GM20000 (cell line): ENCODE measurements at regions not wholly inside any gene's neighbourhood (a gene's known extent, or its start where the extent isn't known, plus 50 kb on each side); places are given as distances from the start of the nearest gene placed in this dataset.

Experiments used
- DNase-seq: peaks from one replicate; pipeline ENCODE4 v3.0.0; 2012; ENCODE audit warnings: low spot score
- CTCF ChIP-seq: IDR thresholded peaks from 2 replicates; pipeline ENCODE4 v1.5.1; 2012; ENCODE audit warnings: mild to moderate bottlenecking, control low read depth; ENCODE audit errors: extremely low read depth, missing control alignments

DNA sequence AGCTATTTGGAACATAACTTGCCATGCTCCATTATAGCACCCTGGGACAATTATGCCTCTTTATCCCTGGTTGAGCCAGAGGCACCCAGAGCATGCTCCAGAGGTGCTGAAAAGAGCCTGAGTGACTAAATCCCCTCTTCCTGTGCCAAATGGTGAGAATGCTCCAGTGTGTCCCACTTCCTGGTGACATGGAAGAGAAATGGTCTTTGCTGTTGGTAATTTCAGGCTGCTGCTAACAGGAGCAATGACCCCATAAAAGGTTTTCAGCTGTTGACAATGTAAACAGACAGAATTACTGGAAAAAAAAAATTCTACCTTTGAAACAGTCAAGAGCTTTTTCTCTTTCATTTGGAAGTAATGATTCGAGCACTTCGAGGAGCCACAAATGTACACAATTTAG, 341.8 kb downstream of the FGF9 start:
- no peak for TF ChIP-seq CTCF
- DNase-seq = no peak

DNA sequence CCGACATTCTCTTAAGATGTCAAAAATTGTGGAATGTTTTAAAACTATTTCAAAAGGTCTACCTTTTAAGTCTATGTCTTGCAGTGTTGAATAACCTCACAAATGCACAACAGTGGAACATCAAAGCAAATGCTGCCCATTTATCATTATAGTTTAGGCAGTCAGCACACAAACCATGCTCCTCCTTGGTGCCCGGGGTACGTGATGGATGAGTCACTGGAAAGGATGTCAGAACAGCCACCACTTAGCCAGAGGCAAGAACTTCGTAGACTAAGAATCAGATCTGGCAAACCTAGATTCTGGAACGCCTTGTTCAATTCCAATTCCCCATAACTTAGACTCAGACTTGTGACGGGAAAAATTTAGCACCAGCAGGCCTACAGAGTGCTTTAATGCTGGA, 343.6 kb downstream of the FGF9 start:
- TF ChIP-seq CTCF = no peak

GRCh38 chr13:22017226-22017625, 346.4 kb downstream of the FGF9 start:
- no peak for DNase-seq
- TF ChIP-seq CTCF = no peak

More for the DNA sequence above, 343.6 kb downstream of the FGF9 start:
- no peak for DNase-seq

GRCh38 chr13:22018076-22018835, 347.4 kb downstream of the FGF9 start:
- DNase-seq = no peak
- TF ChIP-seq CTCF = no peak

- TF ChIP-seq CTCF = no peak
- no peak for DNase-seq
Measured at GRCh38 chr13:22018836-22019210, 347.9 kb downstream of the FGF9 start.

- no peak for TF ChIP-seq CTCF
- no peak for DNase-seq
Measured at GRCh38 chr13:22024381-22024994, 353.6 kb downstream of the FGF9 start.

- DNase-seq = no peak
- TF ChIP-seq CTCF = no peak
Measured at GRCh38 chr13:22027566-22027965, 356.7 kb downstream of the FGF9 start.
